ENCODE measurements at regions not wholly inside any gene's neighbourhood (a gene's known extent, or its start where the extent isn't known, plus 50 kb on each side); places are given as distances from the start of the nearest gene placed in this dataset.
"Not testable (repeated sequence)": the region's sequence is repeated elsewhere in the genome, so short reads cannot be mapped to it uniquely, and the experiment has no call there.

DNA sequence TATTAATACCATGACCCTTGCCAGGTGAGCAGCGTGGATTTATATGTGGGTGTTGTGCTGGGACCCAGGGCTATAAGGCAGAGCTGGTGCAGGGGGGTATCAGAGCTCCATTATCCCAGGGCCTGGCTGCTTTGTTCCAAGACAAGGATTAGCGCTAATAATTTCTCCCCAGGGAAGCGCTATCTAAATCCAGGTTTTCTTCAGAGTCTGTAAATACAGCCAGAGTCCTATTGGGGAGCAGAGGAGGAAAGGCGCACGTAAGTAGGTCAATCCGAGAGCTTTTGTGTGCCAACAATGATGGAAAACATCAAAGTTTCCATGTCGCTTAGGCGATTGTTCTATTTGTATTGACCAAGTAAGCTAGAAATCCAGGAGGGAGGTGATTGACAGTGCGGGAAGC, 1009.7 kb downstream of the VRK1 start:
- DNase-seq (ENCODE audit: low read depth): no peak
- H3K4me3 ChIP-seq (ENCODE audit: control insufficient read depth, low read depth, low read length): no peak overlapping the region

DNA sequence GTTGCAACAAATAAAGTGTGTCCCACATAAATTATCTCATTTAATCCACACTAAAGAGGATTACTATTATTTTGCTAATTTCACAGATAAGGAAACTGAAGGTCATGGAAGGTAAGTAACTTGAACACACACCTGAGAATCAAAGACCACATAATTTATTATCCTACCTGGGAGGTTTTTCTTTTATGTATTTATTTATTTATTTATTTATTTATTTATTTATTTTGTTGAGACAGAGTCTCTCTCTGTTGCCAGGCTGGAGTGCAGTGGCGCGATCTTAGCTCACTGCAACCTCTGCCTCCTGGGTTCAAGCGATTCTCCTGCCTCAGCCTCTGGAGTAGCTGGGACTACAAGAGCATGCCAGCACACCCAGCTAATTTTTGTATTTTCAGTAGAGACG, 1011.4 kb downstream of the VRK1 start:
- H3K4me3 ChIP-seq (ENCODE audit: control insufficient read depth, low read depth, low read length); DNase-seq (ENCODE audit: low read depth): not testable (repeated sequence)

More for the DNA sequence above, 1009.7 kb downstream of the VRK1 start:
- TF ChIP-seq, protein P1, sequence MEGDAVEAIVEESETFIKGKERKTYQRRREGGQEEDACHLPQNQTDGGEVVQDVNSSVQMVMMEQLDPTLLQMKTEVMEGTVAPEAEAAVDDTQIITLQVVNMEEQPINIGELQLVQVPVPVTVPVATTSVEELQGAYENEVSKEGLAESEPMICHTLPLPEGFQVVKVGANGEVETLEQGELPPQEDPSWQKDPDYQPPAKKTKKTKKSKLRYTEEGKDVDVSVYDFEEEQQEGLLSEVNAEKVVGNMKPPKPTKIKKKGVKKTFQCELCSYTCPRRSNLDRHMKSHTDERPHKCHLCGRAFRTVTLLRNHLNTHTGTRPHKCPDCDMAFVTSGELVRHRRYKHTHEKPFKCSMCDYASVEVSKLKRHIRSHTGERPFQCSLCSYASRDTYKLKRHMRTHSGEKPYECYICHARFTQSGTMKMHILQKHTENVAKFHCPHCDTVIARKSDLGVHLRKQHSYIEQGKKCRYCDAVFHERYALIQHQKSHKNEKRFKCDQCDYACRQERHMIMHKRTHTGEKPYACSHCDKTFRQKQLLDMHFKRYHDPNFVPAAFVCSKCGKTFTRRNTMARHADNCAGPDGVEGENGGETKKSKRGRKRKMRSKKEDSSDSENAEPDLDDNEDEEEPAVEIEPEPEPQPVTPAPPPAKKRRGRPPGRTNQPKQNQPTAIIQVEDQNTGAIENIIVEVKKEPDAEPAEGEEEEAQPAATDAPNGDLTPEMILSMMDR (IDR thresholded peaks at IDR 0.05; ENCODE audit: control insufficient read depth, insufficient read depth, low read depth, low read length, missing control alignments): no peak

DNA sequence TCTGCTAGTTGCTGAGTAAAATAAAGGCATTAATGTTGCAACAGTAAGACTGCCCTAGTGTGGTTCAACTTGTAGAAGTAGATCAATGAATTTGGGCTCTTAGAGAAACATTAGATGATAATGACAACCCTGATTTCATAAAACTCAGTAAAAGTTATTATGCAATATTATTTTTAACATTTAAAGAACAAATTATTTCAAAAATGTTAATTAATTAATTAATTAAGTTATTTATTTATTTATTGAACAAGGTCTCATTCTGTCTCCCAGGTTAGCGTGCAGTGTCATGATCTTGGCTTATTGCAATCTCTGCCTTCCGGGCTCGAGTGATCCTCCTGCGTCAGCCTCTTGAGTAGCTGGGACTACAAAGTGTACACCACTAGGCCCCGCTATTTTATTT, 1016.4 kb downstream of the VRK1 start:
- no peak for DNase-seq (ENCODE audit: low read depth)
- TF ChIP-seq, protein P1 (IDR thresholded peaks at IDR 0.05; ENCODE audit: control insufficient read depth, insufficient read depth, low read depth, low read length, missing control alignments): no peak
- no peak overlapping the region for H3K4me3 ChIP-seq (ENCODE audit: control insufficient read depth, low read depth, low read length)

DNA sequence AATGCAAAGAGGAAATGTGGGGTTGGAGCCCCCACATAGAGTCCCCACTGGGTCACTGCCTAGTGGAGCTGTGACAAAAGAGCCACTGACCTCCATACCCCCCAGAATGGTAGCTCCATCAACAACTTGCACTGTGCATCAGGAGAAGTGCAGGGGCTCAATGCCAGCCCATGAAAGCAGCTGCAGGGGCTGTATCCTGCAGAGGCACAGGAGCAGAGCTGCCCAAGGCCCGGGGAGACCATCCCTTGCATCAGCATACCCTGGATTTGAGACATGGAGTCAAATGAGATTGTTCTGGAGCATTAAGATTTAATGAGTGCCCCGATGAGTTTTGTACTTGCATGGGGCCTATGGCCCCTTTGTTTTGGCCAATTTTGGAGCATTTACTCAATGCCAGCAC, 1023.6 kb downstream of the VRK1 start:
- DNase-seq (ENCODE audit: low read depth): no peak
- TF ChIP-seq, protein P1 (IDR thresholded peaks at IDR 0.05; ENCODE audit: control insufficient read depth, insufficient read depth, low read depth, low read length, missing control alignments): no peak
- H3K4me3 ChIP-seq (ENCODE audit: control insufficient read depth, low read depth, low read length): no peak overlapping the region

DNA sequence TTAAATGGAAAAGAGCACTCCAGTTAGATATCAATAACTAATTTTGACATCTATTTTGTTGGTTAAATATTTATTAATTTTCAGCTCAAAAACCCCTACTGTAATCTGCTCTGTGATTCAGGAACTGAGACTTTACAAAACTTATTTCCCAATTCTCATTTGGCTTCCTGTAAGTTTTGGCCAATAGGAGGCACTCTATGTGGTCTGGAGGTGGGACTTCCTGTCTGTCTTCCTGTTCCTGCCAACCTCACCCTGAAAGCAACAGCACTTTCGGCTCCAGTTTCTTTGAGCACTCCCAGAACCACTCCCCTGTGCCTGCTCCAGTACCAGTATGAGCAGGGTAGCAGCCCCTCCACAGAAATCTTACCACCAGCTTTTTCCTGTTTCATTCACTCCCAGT, 1027.0 kb downstream of the VRK1 start:
- DNase-seq (ENCODE audit: low read depth): no peak
- TF ChIP-seq, protein P1 (IDR thresholded peaks at IDR 0.05; ENCODE audit: control insufficient read depth, insufficient read depth, low read depth, low read length, missing control alignments): no peak
- no peak overlapping the region for H3K4me3 ChIP-seq (ENCODE audit: control insufficient read depth, low read depth, low read length)

DNA sequence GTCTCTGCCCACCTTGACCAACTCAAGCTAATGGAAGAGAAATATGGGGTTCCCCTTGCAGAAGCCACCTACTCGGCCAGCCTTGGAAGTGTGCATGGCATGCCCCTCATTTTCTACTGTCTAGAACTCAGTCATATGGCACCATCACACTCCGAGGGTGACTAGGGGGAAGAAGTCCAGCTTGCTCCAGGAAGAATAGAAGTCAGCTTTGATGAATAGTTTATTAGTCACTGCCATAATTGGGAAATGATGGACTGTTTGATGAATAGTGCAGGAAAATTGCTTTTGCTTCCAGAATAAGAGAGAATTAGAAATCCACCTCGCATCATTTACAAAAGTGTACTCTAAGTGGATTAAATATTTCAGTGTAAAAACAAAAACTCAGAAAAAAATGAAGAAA, 1030.6 kb downstream of the VRK1 start:
- no peak overlapping the region for H3K4me3 ChIP-seq (ENCODE audit: control insufficient read depth, low read depth, low read length)
- TF ChIP-seq, protein P1 (IDR thresholded peaks at IDR 0.05; ENCODE audit: control insufficient read depth, insufficient read depth, low read depth, low read length, missing control alignments): no peak
- DNase-seq (ENCODE audit: low read depth): no peak

DNA sequence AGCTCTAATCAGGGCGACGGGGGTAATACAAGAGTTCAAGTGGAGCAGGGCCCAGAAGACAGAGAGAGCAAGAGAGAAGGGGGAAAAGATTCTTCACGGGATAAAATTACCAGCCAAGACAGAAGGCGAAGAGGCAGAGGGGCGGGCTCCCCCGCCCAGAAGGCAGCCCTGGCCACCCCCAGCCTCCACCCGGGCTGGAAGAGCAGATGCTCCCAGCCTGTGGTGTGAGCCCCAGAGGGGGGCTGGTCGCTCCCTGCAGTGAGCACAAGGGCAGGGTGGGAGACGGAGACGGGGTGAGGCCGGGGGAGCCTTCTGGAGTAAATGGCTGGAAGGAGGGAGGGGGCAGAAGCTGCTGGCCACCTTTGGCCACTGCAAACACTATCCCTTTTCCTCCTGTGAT, 1035.6 kb downstream of the VRK1 start:
- H3K4me3 ChIP-seq (ENCODE audit: control insufficient read depth, low read depth, low read length): no peak overlapping the region
- no peak for DNase-seq (ENCODE audit: low read depth)
- TF ChIP-seq, protein P1 (IDR thresholded peaks at IDR 0.05; ENCODE audit: control insufficient read depth, insufficient read depth, low read depth, low read length, missing control alignments): no peak

Measured in AG09309 (cell line).